Muscle of leg (tissue), 3 donors: ENCODE measurements at regions not wholly inside any gene's neighbourhood (a gene's known extent, or its start where the extent isn't known, plus 50 kb on each side); places are given as distances from the start of the nearest gene placed in this dataset.
A peak's percentile ranks its signal among the peaks of the same experiment; 100 is the strongest.
"Not testable (repeated sequence)": the region's sequence is repeated elsewhere in the genome, so short reads cannot be mapped to it uniquely, and the experiment has no call there.

ENCODE experiments used
- DNase-seq: peaks from one replicate; pipeline ENCODE4 v3.0.0; 2013
- H3K27ac ChIP-seq: one replicate; pipeline ENCODE4 v1.5.1; 2013; ENCODE audit warnings: mild to moderate bottlenecking, low read length, control low read depth
- H3K27me3 ChIP-seq: one replicate; pipeline ENCODE4 v1.6.1; 2013; ENCODE audit warnings: low read length; ENCODE audit not compliant: control insufficient read depth, insufficient read depth
- H3K36me3 ChIP-seq: one replicate; pipeline ENCODE4 v1.6.1; 2013; ENCODE audit warnings: low read length; ENCODE audit not compliant: control insufficient read depth, insufficient read depth
- H3K4me1 ChIP-seq: one replicate; pipeline ENCODE4 v1.6.1; 2013; ENCODE audit warnings: low read length; ENCODE audit not compliant: control insufficient read depth, insufficient read depth
- H3K4me3 ChIP-seq: one replicate; pipeline ENCODE4 v1.5.1; 2013; ENCODE audit warnings: low read length, control low read depth
- H3K9me3 ChIP-seq: replicated peaks from 2 replicates; pipeline ENCODE4 v1.6.1; 2013; ENCODE audit warnings: low read depth, low read length; ENCODE audit not compliant: control insufficient read depth
- WGBS: methylation state at CpG from one replicate; pipeline ENCODE4 v1.1.5; 2013; ENCODE audit warnings: missing lambda C conversion rate; ENCODE audit not compliant: insufficient coverage; 5-methylcytosine and 5-hydroxymethylcytosine counted together

DNA sequence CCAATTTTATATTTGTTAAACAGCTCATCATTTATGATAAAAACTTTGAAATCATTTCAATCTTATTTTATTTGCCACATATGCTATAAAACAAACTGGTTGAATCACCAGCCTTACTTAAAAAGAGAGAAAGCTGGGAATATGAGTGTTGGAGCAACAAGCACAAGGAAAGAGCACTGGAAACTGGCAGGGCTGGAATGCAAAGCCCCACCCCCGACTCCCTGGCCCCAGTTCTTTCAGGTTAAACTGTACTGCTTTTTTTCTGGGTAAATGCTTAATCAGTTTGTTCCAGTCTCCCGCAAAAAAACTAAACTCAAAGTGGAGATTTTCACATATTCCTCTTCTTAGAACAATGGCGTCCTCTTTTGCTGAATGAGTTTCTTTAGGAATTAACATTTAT, 433.8 kb upstream of the NOX3 start:
- H3K9me3 ChIP-seq = no peaks in the 10 kb centered on the region
- H3K27ac ChIP-seq = no peak overlapping the region
- H3K27me3 ChIP-seq = no peaks in the 10 kb centered on the region
- no CpG with 5 or more reads among the region's 3 CpGs for WGBS
- H3K36me3 ChIP-seq = no peaks in the 10 kb centered on the region
- DNase-seq = no peak
- H3K4me1 ChIP-seq = no peaks in the 10 kb centered on the region
- no peak overlapping the region for H3K4me3 ChIP-seq

DNA sequence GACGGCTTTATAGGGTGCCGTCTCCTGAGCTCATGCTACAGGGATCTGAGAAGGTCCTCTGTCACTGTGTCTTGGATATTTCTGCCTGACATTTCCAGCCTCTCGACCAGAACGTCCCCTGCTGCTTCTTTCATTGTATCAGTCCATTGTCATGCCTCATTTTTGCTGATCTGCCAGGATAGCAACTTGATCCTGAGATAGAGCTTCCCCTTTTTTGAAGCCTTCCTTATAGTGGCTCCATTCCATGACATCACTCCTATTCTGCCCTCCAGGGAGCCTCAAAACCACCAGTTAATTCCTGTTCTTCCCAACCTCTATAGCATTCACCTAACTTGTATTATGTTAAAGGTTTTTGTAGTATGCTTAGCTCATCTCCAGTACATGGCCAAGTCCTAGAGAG, 431.8 kb upstream of the NOX3 start:
- 64% methylated on average over 4 of the region's 4 CpGs for WGBS
- Histone ChIP-seq H3K27ac (no peak overlapping the region), H3K36me3 (no peaks in the 10 kb centered on the region), H3K9me3 (no peaks in the 10 kb centered on the region), H3K4me1 (no peaks in the 10 kb centered on the region), H3K27me3 (no peaks in the 10 kb centered on the region), H3K4me3 (no peak overlapping the region)
- DNase-seq = no peak

DNA sequence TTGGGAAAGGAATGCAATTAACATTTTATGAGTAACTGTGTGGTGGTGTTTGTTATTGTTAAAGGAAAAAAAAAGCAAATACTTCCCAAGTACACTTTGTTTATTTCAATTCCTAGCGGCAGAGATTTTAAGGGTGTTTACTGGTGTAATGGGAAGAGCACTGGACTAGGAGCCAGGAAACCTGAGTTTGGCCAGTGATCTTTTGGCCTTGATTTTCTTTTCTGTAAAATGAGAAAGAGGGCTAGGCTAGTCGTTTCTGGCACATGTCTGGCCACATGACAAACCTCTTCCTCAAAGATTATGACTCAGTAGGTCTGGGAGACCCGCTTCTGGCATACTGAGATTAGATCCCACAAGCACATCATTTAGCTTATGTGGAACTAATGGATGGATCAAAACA, 428.1 kb upstream of the NOX3 start:
- no peak for DNase-seq

DNA sequence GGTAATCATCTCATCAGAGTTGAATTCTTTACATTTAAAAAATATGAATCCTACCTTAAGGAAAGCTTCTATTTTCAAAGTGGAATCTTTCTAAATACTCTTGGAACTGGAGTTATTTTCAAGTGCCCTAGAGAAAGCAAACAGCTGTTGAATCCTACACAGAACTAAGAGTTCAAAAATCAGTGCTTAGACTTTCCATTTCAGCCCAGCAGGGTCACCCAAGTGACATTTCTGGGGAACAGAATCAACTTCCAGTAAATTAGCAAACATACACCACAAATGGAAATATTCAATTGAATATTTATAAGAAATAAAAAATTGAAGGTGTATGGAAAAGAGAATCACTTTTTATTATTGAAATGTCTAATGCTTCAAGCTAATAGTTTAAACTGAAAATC, 427.7 kb upstream of the NOX3 start:
- Histone ChIP-seq H3K27ac (no peak overlapping the region), H3K4me1 (no peaks in the 10 kb centered on the region), H3K27me3 (no peaks in the 10 kb centered on the region), H3K9me3 (no peaks in the 10 kb centered on the region), H3K36me3 (no peaks in the 10 kb centered on the region), H3K4me3 (no peak overlapping the region)
- DNase-seq = peak; percentile 13

More for the DNA sequence above, 428.1 kb upstream of the NOX3 start:
- Histone ChIP-seq H3K4me3 (no peak overlapping the region), H3K27ac (no peak overlapping the region), H3K4me1 (no peaks in the 10 kb centered on the region), H3K27me3 (no peaks in the 10 kb centered on the region), H3K9me3 (no peaks in the 10 kb centered on the region), H3K36me3 (no peaks in the 10 kb centered on the region)
- no CpG with 5 or more reads among the region's 3 CpGs for WGBS

DNA sequence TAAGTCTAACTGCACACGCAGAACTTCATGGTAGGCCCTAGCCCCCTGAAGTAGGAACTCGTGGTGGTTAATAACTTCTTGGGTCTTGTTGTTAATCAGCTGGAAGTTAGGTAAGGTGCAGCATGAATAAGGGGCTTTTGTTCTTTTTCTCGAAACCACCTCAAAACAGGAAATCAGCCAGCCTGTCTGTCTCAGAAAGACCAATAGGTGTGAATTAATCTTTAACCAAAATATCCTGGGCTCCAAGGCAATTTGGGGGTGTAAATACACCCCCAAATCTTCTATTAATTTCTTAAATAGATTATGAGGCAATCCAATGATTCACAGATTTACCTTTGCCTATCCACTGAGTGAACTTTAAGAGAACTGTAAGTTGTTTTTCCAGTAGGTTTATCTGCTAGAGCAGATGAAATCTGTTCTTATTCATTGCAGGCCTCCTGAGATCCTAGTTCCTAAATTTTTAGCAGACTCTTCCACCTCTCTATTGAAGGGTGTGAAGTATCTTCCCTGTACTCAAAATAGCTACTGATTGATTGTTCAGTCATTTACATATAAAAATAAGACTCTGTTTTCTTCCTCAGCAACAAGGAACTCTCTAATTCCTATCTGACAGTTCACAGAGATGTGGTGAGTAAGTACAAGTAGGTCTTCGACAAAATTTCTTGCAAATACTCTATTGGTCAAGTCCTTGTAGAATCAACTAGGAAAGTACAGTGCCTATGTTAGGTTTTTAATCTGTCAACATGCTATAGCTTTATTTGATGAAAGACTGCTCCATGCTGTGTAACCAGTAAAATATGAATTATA, 427.1 kb upstream of the NOX3 start:
- no peaks in the 10 kb centered on the region for H3K4me1 ChIP-seq
- no peaks in the 10 kb centered on the region for H3K36me3 ChIP-seq
- H3K9me3 ChIP-seq = no peaks in the 10 kb centered on the region
- H3K27me3 ChIP-seq = no peaks in the 10 kb centered on the region
- H3K27ac ChIP-seq = no peak overlapping the region
- WGBS = 50% methylated on average over 2 of the region's 4 CpGs
- H3K4me3 ChIP-seq = no peak overlapping the region
- no peak for DNase-seq

DNA sequence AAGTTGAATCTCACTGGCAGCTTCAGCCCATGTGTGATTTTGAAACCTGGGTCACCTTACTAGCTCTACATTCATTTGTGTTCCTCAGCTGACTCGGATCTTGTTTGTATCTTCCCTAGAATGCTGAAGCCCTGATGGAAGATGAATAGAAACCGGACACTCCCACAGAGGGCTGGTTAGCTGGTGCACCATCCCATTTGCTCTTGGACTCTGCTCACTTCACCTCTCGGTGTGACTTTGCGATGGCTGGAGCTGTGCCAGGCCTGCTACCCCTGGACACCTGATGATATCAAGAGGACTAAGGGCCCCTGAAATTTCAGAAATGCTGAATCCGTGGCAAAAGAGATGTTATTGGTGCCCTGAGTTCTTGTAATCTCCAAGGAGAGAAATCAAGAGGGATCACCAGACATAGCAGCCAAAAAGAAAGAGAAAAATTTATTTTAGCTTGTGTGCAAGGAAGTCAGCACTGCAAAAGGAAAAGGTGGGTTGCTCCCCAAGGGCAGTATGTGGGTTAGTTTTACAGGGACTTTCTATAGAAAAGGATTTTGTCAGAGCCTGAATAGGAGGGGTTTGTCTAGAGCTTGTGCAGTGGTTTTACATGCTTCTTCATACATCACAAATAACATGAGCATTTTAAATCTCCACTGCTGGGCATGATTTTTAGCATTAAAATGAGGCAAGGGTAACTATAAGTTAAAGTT, 426.3 kb upstream of the NOX3 start:
- DNase-seq = no peak
- Histone ChIP-seq H3K4me1 (no peaks in the 10 kb centered on the region), H3K36me3 (no peaks in the 10 kb centered on the region), H3K4me3 (no peak overlapping the region), H3K27ac (no peak overlapping the region), H3K27me3 (no peaks in the 10 kb centered on the region), H3K9me3 (no peaks in the 10 kb centered on the region)
- 43% methylated on average over 5 of the region's 5 CpGs for WGBS

DNA sequence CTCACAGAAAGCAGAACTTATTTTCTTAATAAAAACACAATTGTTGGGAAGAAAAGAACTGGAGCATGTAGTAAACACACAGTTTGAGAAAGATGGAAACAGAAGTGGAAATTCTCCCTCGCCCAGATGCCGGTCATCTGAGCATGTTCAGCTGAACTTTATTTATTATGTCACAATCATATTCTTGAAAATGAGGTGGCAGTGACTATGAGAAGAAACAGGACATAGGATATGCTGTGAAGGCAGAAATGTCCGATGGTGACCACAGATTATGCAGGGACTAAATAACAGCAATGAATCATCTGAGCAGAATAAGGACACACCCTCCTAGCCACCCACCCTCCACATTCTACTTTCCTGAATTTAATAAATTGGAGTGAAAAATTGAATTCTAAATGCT, 425.3 kb upstream of the NOX3 start:
- no peaks in the 10 kb centered on the region for H3K4me1 ChIP-seq
- H3K9me3 ChIP-seq = no peaks in the 10 kb centered on the region
- H3K36me3 ChIP-seq = no peaks in the 10 kb centered on the region
- no CpG with 5 or more reads among the region's 3 CpGs for WGBS
- no peak overlapping the region for H3K4me3 ChIP-seq
- DNase-seq = no peak
- no peaks in the 10 kb centered on the region for H3K27me3 ChIP-seq
- no peak overlapping the region for H3K27ac ChIP-seq

DNA sequence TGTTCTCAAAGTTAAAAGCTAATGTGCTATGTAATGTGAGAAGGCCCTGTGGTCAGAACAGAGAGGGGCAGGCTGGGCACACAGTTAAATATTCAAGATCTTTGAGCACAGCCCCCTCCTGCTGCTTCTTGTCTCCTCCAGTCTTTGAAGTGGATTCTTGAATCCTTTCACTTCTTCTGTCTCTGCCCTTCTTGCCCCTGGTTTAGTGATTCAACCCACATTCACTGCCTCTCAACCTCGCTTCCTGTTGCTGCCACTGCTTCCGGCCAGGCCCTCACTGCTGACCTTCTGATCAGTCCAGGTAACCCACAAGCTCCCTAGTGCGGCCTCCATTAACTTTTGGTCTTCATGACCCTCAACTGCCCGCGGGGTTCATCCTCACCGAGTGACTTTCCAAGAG, 417.3 kb upstream of the NOX3 start:
- no peaks in the 10 kb centered on the region for H3K36me3 ChIP-seq
- H3K4me3 ChIP-seq = no peak overlapping the region
- H3K27ac ChIP-seq = no peak overlapping the region
- no peaks in the 10 kb centered on the region for H3K4me1 ChIP-seq
- no peaks in the 10 kb centered on the region for H3K27me3 ChIP-seq
- WGBS = 85% methylated on average over 4 of the region's 6 CpGs
- no peaks in the 10 kb centered on the region for H3K9me3 ChIP-seq
- no peak for DNase-seq

DNA sequence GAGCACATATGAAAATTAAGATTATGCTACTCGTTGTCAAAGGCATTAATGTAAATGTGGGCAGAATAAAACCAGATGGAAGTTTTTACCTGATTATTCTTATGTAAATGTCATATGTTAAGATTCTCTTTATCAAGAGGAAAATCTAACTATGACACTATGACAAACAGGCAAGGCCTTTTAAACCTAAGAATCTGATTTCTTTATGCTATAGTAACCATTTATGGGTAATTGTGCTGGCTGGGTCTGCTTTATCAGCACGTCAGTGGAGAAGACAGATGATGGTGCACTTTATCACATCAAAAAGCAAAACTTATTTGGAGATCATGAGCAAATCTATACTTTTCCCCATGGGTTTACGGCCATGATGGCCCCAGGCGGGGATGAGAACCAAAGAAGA, 412.0 kb upstream of the NOX3 start:
- Histone ChIP-seq H3K4me1 (no peaks in the 10 kb centered on the region), H3K9me3 (no peaks in the 10 kb centered on the region), H3K27ac (no peak overlapping the region), H3K27me3 (no peaks in the 10 kb centered on the region), H3K4me3 (no peak overlapping the region), H3K36me3 (no peaks in the 10 kb centered on the region)
- DNase-seq = no peak
- WGBS = no CpG with 5 or more reads among the region's 4 CpGs

DNA sequence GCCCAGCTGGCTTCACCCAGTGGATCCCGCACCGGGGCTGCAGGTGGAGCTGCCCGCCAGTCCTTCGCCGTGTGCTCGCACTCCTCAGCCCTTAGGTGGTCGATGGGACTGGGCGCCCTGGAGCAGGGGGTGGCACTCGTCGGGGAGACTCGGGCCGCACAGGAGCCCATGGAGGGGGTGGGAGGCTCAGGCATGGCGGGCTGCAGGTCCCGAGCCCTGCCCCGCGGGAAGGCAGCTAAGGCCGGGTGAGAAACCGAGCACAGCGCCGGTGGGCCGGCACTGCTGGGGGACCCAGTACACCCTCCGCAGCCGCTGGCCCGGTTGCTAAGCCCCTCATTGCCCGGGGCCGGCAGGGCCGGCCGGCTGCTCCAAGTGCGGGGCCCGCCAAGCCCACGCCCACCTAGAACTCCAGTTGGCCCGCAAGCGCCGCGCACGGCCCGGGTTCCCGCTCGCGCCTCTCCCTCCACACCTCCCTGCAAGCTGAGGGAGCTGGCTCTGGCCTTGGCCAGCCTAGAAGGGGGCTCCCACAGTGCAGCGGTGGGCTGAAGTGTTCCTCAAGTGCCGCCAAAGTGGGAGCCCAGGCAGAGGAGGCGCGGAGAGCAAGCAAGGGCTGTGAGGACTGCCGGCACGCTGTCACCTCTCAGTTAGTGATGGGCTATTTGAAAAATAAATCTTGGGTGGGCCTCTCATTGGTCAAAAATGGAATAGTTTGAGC, 411.2 kb upstream of the NOX3 start:
- H3K36me3 ChIP-seq, H3K27me3 ChIP-seq, H3K27ac ChIP-seq, DNase-seq, H3K4me3 ChIP-seq, H3K4me1 ChIP-seq, H3K9me3 ChIP-seq: not testable (repeated sequence)
- 98% methylated on average over 26 of the region's 46 CpGs for WGBS
